Activated T-helper 17 cell treated with anti-CD3 and anti-CD28 coated beads, Interleukin-2, amount 50 U/mL, for 72 hours (primary cell): ENCODE measurements at regions not wholly inside any gene's neighbourhood (a gene's known extent, or its start where the extent isn't known, plus 50 kb on each side); places are given as distances from the start of the nearest gene placed in this dataset.

ENCODE experiments used
- ATAC-seq: fragments of 150-1000 bp; cut with Tn5 transposase; replicated peaks from 2 replicates; pipeline ENCODE4 v1.10.0; 2021; ENCODE audit warnings: mild to moderate bottlenecking, moderate library complexity
- H3K27ac Mint-ChIP-seq: one replicate; pipeline ENCODE4 v1.8.0; 2022; ENCODE audit warnings: mixed read lengths
- H3K27me3 Mint-ChIP-seq: one replicate; pipeline ENCODE4 v1.8.0; 2022; ENCODE audit warnings: mixed read lengths
- H3K36me3 Mint-ChIP-seq: one replicate; pipeline ENCODE4 v1.8.0; 2022; ENCODE audit warnings: low read depth, mild to moderate bottlenecking, mixed read lengths
- H3K4me1 Mint-ChIP-seq: one replicate; pipeline ENCODE4 v1.8.0; 2022; ENCODE audit warnings: mixed read lengths
- H3K4me3 Mint-ChIP-seq: one replicate; pipeline ENCODE4 v1.8.0; 2022; ENCODE audit warnings: mild to moderate bottlenecking, mixed read lengths
- H3K9me3 Mint-ChIP-seq: one replicate; pipeline ENCODE4 v1.8.0; 2022; ENCODE audit warnings: mixed read lengths

DNA sequence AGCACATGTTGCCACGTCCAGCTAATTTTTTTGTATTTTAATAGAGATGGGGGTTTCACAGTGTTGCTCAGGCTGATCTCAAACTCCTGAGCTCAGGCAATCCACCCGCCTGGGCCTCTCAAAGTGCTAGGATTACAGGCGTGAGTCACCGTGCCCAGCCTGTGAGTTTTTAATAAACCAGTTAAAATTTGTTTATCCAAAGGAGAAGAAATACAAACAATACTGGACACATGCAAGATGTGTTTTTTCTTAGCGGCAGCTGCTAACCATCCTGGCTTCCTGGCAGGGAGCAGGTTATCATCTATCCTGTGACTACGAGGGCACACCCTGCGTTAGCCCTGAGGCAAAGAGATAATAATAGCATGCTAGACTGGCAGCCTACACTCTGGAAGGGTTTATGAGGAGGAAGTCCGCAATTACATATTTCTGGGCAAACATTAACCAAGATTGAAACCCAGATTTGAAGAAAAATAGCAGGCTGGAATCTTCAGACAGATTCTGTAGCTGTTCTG, 191.4 kb downstream of the SPRY1 start:
- no peak overlapping the region for H3K4me3 Mint-ChIP-seq
- no peaks in the 10 kb centered on the region for H3K9me3 Mint-ChIP-seq
- H3K27ac Mint-ChIP-seq, result no peak overlapping the region
- no peak for ATAC-seq
- H3K4me1 Mint-ChIP-seq, result no peaks in the 10 kb centered on the region
- H3K36me3 Mint-ChIP-seq, result no peaks in the 10 kb centered on the region
- no peaks in the 10 kb centered on the region for H3K27me3 Mint-ChIP-seq

DNA sequence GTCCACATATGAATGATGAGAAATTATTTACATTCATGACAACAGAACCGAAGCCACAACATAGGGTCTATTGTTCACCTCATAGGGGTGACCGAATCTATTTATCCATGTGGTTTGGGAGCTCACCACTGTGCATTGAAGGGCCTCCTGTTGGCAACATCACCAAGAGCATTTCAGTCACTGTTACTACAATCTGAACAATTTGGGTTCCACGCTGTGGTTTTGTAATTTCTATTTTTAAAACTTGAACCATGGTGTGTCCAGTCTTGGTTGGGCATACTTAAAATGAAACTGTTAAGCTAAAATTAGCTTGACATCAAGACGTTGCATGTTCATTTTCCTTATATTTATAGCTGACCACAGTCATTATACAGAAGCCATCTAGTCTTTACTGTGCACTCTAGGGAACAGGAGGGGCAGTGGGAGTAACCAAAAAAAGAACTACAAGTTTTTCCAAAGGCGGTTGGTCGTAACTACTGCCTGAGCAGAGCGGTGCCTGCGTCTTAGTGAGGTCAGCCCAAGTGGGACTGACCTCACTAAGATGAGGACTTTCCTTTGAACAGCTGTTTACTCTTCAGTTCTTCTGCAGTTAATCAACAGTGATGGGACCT, 192.1 kb downstream of the SPRY1 start:
- Mint-ChIP-seq H3K4me1 (peaks cover 4% of the 10 kb centered on the region), H3K4me3 (no peak overlapping the region), H3K36me3 (no peaks in the 10 kb centered on the region), H3K27ac (no peak overlapping the region), H3K9me3 (no peaks in the 10 kb centered on the region), H3K27me3 (no peaks in the 10 kb centered on the region)
- no peak for ATAC-seq

- no peak overlapping the region for H3K27ac Mint-ChIP-seq
- H3K27me3 Mint-ChIP-seq, result no peaks in the 10 kb centered on the region
- ATAC-seq, result no peak
- H3K36me3 Mint-ChIP-seq, result no peaks in the 10 kb centered on the region
- H3K4me1 Mint-ChIP-seq, result peaks cover 5% of the 10 kb centered on the region
- no peaks in the 10 kb centered on the region for H3K9me3 Mint-ChIP-seq
- no peak overlapping the region for H3K4me3 Mint-ChIP-seq
Observed at GRCh38 chr4:123589301-123589700, 192.7 kb downstream of the SPRY1 start.

GRCh38 chr4:123591875-123592274, 195.3 kb downstream of the SPRY1 start:
- no peaks in the 10 kb centered on the region for H3K27me3 Mint-ChIP-seq
- H3K36me3 Mint-ChIP-seq, result no peaks in the 10 kb centered on the region
- no peak for ATAC-seq
- peaks cover 5% of the 10 kb centered on the region for H3K4me1 Mint-ChIP-seq
- no peaks in the 10 kb centered on the region for H3K9me3 Mint-ChIP-seq
- no peak overlapping the region for H3K27ac Mint-ChIP-seq
- H3K4me3 Mint-ChIP-seq, result no peak overlapping the region

DNA sequence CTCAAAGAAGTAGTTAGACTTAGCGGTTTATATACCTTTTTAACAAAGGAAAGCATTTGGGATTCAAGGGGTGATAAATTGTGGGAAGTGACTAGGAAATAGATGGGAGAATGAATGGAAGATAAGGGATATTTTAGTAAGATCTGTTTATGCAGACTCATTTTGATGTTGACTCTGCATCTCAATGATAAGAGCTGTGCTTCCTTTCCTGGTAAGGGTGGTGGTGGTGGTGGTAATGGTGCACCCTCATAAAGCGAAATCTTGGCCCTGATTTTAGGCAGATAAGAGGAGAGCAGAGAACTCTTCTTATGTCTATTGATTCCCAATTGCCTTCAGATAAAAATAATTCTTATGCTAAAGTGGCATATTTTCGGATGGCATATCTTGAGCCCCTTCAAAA, 197.1 kb downstream of the SPRY1 start:
- Mint-ChIP-seq H3K27me3 (no peaks in the 10 kb centered on the region), H3K4me3 (no peak overlapping the region), H3K36me3 (no peaks in the 10 kb centered on the region), H3K4me1 (peaks cover 5% of the 10 kb centered on the region), H3K27ac (no peak overlapping the region), H3K9me3 (no peaks in the 10 kb centered on the region)
- no peak for ATAC-seq

DNA sequence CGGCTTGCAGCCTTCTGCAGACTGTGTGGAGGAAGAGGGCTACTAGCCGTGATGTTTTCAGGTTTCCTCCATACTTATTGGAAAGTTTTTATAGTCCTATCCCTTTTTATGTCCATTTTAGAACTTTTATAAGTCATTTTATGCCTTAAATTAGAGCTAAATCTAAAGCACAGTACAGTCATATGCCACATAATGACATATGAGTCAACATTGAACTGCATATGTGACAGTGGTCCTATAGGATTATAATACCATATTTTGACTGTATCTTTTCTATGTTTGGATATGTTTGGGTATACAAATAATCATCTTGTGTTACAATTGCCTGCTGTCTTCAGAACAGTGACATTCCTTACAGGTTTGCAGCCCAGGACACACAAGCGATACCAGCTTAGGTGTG, 200.2 kb downstream of the SPRY1 start:
- Mint-ChIP-seq H3K27ac (no peak overlapping the region), H3K36me3 (no peaks in the 10 kb centered on the region)

GRCh38 chr4:123597586-123597985, 201.0 kb downstream of the SPRY1 start:
- Mint-ChIP-seq H3K4me3 (no peak overlapping the region), H3K4me1 (peaks cover 19% of the 10 kb centered on the region), H3K27ac (no peak overlapping the region), H3K36me3 (no peaks in the 10 kb centered on the region), H3K27me3 (no peaks in the 10 kb centered on the region), H3K9me3 (no peaks in the 10 kb centered on the region)
- no peak for ATAC-seq

More for the DNA sequence above, 200.2 kb downstream of the SPRY1 start:
- Mint-ChIP-seq H3K9me3 (no peaks in the 10 kb centered on the region), H3K4me3 (no peak overlapping the region), H3K27me3 (no peaks in the 10 kb centered on the region), H3K4me1 (peaks cover 15% of the 10 kb centered on the region)
- no peak for ATAC-seq

GRCh38 chr4:123598331-123598730, 201.7 kb downstream of the SPRY1 start:
- no peak overlapping the region for H3K4me3 Mint-ChIP-seq
- no peak overlapping the region for H3K27ac Mint-ChIP-seq
- peaks cover 19% of the 10 kb centered on the region for H3K4me1 Mint-ChIP-seq
- no peaks in the 10 kb centered on the region for H3K36me3 Mint-ChIP-seq
- no peak for ATAC-seq
- H3K27me3 Mint-ChIP-seq, result no peaks in the 10 kb centered on the region
- no peaks in the 10 kb centered on the region for H3K9me3 Mint-ChIP-seq

DNA sequence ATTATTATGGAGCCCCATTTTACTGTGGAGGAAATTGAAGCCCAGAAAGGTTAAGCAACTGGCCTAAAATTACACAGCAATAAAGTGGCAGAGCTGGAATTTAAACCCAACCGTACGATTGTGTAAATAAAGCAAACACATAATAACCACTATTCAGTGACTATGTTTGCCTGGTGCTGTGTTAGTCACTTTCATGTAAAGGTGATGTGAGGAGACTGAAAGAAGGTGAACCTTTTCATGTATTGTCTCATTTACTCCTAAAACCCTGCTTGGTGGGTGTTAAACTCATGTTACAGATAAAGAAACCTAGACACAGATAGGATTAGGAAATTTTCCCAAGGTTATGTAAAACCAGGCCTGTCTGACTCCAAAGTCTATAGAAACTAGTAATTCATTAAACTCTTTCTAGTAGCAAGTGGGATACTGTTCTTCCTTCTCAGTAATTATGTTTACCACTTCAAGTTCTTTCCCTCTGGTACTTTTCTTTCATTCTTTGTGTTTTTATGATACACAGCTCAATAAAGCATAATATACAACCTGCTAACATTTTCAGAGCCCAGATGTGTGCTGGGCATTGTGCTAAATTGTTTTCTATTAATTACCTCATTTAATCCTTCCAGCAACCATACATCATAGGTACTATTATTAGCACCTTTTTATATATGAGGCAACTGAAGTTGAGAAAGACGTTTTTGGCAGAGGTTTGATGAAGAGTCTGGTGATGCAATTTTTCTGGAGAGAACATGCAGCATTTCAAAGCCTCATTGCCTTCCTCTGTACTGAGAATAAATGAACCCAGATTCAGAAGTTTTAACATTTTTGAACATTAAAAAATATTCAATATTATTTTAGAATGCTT, 202.7 kb downstream of the SPRY1 start:
- no peak overlapping the region for H3K27ac Mint-ChIP-seq
- peaks cover 14% of the 10 kb centered on the region for H3K4me1 Mint-ChIP-seq
- H3K27me3 Mint-ChIP-seq, result no peaks in the 10 kb centered on the region
- H3K4me3 Mint-ChIP-seq, result peak overlapping the region; percentile 10
- H3K9me3 Mint-ChIP-seq, result peaks cover 2% of the 10 kb centered on the region
- peak; percentile 49 for ATAC-seq
- H3K36me3 Mint-ChIP-seq, result no peaks in the 10 kb centered on the region

- Mint-ChIP-seq H3K9me3 (peaks cover 3% of the 10 kb centered on the region), H3K4me1 (peaks cover 14% of the 10 kb centered on the region), H3K27ac (no peak overlapping the region), H3K4me3 (peak overlapping the region; percentile 10), H3K27me3 (no peaks in the 10 kb centered on the region), H3K36me3 (no peaks in the 10 kb centered on the region)
- peak; percentile 78 for ATAC-seq
Observed at GRCh38 chr4:123599920-123600810, 203.6 kb downstream of the SPRY1 start.

DNA sequence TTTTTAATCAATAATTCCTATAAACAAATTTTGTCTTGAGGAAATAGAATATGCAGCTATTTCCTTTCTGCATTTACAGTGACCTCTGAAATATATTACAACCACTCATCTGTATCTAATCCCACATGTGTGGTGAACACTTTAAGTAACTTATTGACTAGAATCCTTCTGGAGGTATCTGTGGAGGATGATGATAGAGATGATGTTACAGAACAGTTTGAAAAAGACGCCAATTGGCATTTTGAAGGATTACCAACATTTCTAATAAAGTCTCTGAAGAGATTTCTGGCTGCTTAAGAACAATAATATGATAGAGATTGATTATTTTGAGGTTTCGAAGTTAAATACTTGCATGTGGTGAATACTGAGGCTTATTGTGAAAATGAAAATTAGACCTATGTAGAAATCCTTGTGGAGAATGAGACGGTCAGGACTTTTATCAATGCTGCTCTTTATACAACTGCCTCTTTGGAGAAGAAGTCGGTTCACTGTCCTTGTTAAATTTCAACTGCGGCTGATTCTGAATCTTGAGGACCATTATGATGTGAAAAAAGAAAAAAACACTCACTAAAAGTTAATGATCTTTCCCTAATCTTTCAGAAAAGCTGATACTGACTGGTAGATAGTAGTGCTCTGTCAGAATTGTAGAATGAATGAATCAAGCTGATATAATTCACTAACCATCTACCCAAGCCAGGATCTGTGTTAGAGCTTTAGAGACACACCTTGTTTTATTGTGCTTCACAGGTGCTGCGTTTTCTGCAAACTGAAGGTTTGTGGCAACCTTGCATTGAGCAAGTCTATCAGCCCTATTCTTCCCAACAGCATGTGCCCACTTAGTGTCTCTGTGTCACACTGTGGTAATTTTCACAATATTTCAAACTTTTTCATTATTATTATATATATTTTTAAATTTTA, 204.7 kb downstream of the SPRY1 start:
- Mint-ChIP-seq H3K4me1 (peaks cover 14% of the 10 kb centered on the region), H3K27ac (no peak overlapping the region), H3K9me3 (peaks cover 3% of the 10 kb centered on the region), H3K36me3 (no peaks in the 10 kb centered on the region), H3K4me3 (no peak overlapping the region), H3K27me3 (no peaks in the 10 kb centered on the region)
- ATAC-seq, result no peak

DNA sequence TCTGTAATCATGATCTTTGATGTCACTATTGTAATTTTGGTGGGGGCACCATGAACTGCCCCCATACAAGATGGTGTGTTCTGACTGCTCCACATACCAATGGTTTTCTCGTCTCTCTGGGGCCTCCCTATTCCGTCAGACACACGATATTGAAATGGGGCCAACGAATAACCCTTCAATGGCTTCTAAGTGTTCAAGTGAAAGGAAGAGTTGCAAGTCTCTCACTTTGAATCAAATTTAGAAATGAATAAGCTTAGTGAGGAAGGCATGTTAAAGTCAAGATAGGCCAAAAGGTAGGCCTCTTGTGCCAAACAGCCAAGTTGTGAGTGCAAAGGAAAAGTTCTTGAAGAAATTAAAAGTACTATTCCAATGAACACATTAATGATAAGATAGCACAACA, 205.4 kb downstream of the SPRY1 start:
- Mint-ChIP-seq H3K27ac (peak overlapping the region; percentile 29), H3K36me3 (no peaks in the 10 kb centered on the region), H3K27me3 (no peaks in the 10 kb centered on the region), H3K9me3 (peaks cover 3% of the 10 kb centered on the region), H3K4me1 (peaks cover 14% of the 10 kb centered on the region), H3K4me3 (no peak overlapping the region)
- ATAC-seq, result peak; percentile 42

- H3K36me3 Mint-ChIP-seq, result no peaks in the 10 kb centered on the region
Observed at GRCh38 chr4:123603165-123603564, 206.6 kb downstream of the SPRY1 start.

More at GRCh38 chr4:123603165-123603564, 206.6 kb downstream of the SPRY1 start:
- H3K4me3 Mint-ChIP-seq, result no peak overlapping the region
- no peak overlapping the region for H3K27ac Mint-ChIP-seq
- H3K27me3 Mint-ChIP-seq, result no peaks in the 10 kb centered on the region
- H3K4me1 Mint-ChIP-seq, result peaks cover 14% of the 10 kb centered on the region
- peaks cover 3% of the 10 kb centered on the region for H3K9me3 Mint-ChIP-seq
- ATAC-seq, result no peak
